Activated T-cell treated with anti-CD3 and anti-CD28 coated beads, Interleukin-2, amount 50 U/mL, for 1 hour (primary cell): ENCODE measurements at regions not wholly inside any gene's neighbourhood (a gene's known extent, or its start where the extent isn't known, plus 50 kb on each side); places are given as distances from the start of the nearest gene placed in this dataset.

ENCODE experiments used
- DNase-seq: peaks from one replicate; pipeline ENCODE4 v3.0.0-alpha.2; 2020

DNA sequence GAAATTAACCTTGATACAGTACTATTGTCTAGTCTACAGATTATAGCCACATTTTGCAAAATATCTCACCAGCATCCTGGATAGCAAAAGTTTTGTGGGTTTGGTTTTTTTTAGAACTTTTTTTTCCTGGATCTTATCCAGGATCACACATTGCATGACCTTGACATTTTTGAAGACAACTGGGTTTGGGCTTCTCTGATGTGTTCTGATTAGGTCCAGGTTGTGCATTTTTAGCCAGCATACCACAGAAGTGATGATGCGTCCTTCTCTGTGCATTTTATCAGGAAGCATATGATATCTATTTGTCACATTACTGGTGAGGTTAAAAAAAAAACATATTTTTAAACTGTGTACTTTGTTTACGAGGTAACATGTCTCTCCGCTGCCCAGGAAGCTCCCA, 221.0 kb upstream of the OSR1 start:
- DNase-seq: no peak

DNA sequence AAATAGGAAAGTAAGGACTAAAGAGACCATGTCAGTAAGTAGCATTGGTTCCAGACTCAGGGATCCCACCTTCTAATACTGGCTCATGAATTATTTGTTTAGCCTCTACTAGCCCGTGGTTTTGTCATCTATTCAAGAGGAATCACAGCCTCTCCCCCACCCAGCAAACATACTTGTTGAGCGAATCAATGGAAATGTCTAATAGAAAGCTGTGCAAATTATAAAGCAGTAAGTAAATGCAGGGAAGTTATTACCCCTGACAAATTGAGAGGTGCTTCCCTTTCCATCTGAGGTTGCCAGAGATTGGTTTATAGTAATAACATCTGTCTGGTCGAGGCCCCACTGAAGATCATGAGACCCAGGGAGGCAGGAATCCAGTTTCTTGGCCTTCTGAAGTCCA, 219.3 kb upstream of the OSR1 start:
- no peak for DNase-seq

DNA sequence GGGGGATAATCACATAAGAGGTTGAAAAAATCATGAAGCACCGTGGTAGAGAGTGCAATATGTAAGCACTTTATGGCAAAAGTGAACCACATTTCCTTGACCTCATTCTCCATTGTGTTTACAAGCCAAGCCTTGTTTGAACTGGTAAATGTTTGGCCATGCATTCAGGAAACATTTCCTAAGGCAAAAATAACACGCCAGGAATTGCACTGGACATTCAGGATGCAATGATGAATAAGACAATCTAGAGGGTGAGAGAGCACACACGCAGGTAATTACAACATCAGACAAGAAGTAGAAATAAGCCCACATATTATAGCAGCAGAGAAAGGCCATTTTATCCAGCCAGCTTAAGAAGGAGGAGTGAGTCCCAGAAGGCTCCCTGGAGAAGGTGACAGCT, 218.0 kb upstream of the OSR1 start:
- no peak for DNase-seq

DNA sequence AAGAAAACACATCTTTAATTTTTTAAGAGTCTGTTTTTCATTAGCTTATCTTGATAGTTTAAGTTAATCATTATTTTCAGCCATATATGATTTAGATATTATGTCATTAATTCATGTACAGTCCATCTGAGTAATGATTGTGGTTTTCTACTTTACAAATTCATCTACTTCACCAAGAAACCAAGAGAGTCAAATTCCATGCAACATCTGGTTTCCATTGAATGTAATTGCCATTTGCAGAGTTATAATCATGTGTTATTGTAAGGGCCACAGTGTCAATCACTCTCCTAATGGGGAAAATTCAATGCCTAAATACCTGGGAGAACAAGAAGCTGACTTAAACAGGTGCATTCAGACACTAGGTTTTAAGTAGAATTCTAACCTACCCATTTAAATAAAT, 217.2 kb upstream of the OSR1 start:
- no peak for DNase-seq

DNA sequence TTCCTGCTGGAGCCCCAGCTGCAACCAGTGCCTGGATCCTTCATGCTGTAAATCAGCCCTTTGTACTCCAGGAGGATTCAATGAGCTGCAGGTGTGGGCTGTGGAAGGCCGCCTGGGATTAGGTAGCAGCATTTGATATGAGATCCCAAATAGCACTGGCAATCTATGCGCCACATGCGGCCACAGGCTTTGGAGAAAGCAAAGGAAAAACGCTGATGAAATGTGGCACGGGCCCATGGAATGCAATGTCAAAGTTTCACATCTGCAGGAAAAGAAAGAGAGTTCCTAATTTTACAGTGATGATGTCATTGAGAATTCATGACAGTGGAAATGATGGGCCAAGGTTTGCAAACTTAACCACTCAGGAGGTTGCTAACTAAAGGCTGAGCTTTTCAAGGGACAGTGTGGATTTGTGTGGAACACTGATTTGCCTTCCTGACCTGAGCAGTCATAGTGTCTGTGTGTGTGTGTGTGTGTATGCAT, 216.4 kb upstream of the OSR1 start:
- no peak for DNase-seq

DNA sequence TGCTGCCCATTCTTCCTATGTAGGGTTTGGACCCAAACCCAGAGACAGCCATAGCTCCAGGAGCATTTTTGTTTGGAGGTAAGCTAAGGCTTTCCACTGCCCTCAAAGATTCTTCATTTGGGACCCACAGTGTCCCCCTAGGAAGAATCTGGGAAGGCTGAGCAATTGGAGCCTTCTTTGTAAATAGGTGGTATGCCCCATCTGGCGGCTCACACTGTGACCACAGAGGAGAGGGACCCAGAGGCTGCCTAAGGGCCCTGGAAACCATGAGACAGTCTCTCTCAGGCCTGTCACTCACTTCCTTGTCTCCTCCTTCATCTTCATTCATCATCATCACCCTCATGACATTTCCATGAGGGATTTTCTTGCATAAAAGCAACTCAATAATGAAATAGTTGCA, 215.4 kb upstream of the OSR1 start:
- no peak for DNase-seq

DNA sequence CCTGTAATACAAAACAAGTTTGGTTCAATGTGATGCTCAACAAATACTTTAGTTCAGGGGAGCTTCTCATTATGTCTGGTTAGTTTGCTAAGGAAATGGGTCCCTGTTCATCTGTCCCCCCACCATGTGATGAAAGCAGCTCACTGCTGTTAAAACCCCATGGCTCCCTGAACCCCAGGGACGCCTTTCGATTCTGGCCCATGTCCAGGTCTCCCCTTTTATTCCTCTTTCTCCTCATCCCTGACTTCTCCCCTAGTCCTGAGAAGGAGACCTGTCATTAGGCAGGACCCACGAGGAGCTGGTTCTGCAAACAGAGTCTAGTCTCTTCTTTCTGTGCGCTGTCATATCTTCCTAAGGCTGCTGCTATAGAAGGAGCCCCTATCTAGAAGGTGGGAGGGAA, 213.3 kb upstream of the OSR1 start:
- no peak for DNase-seq

DNA sequence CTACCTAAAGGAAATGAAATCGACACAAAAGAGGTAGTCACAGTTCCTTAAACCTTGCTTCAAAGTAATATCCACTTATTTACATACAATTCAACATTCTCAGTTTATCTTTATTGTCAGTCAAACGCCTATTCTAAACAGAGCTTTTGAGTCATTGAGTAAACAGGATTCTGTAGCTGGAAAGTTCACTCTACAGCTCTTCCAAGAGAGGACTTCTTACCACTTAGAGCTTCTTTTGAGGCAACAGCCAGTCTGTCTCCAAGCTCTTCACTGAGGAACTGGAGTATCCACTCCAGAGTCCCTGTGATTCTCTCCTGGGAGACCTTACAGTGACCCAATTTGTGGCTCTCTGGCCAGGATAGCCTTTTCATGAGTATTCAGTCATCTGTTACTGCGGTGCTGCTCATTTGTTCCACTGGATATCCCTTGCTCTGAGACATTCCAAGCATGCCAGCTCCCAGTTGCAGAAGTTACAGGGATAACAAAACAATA, 210.9 kb upstream of the OSR1 start:
- DNase-seq: no peak

DNA sequence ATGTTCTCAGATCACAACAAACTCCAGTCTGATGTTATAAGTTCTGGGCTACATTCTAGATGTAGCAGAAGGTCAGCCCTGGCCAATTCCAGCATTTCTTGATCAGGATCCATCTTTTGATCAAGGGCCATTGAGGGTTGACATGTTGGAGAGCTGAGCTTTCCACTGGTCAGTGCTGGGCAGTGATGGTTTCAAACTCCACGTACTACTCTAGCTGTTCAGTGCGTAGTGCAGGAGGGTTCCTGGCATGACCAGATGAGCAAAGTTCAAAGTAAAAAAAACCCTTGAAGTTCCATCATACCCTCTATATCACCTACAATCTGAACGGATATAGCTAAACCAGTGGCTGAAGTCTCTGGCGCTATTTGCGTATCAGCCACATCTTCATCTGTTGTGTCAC, 210.4 kb upstream of the OSR1 start:
- no peak for DNase-seq

DNA sequence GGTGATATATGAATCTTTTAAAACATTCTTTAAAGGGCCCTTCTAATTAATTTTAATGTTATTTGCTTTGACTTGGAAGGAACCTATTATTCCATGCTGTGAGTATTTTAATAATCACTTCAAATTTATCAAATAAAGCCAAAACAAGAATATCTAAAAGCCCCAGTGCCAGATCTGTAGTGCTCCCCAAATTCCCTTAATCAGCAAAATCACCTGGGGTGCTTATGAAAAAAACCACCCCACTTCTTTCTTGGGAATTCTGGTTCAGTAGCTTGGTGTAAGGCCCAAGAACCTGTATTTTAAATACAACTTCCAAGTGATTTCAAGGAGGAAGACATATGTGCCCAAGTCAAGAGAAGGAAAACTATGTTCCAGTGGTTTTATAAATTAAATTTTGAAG, 202.4 kb upstream of the OSR1 start:
- DNase-seq: no peak

DNA sequence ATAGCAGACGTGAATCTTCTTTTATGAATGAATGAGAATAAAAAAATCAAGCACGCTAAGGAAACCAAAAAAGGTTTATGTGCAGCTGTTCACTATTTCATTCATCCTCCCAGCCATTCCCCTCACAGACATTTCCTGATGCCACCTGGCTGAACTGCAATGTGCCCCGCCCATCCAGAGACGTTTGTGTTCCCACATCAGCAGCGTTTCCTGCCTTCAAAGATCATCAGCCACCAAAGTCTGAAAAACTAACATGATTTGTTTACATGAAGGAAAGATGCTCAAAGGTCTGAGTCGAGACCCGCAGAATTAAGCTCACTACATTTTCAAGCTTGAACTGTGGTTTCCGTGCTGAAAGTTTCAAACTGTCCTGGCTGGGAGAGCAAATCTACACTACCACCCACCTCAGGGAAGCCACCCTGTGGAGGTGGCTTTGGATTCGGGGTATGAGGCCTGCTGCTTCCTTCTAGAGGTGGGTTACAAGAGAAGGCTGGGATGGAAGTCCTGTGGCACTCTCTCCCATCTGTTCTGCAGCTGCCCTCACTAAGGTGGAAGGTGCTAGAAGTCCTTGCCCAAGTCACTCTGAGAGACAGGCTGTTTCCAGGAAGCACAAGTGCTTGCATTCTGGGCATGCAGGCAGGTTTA, 201.3 kb upstream of the OSR1 start:
- DNase-seq: no peak

DNA sequence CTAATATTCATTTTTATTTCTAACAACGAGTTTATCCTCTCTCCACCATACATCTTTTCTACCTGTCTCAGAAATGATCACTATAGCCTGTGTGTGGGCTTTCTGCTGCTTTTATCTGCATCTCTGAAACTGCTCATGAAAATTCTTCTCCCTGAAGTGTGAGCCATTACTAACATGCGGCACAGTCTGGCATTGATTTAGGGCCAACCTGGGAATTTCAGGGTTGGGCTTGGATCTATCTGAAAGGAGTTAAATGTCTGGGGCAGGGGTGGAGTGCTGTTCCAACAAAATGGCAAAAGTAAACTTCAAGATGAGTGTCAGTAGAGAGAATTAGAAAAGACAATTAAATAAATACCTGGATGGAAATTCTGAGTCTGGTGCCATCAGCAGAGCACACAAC, 198.2 kb upstream of the OSR1 start:
- no peak for DNase-seq

DNA sequence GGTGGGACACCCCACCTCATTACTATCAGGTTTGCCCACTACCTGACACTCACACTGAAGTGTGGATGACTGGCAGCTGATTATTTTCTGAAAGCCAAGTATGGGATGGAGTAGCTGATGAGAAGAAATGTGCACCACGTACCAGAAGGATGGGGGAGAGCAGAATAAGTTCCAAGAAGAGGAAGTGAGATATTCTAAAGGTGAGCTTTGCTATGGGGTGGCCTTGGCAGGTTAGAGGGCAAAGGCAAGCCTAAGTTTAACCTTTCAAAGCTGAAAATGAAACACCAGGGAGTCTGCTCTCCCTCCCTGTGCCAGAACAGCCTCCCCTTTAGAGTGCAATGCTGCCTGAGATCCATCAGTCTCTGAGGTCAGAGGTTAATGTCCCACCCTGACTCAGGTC, 196.1 kb upstream of the OSR1 start:
- DNase-seq: no peak

DNA sequence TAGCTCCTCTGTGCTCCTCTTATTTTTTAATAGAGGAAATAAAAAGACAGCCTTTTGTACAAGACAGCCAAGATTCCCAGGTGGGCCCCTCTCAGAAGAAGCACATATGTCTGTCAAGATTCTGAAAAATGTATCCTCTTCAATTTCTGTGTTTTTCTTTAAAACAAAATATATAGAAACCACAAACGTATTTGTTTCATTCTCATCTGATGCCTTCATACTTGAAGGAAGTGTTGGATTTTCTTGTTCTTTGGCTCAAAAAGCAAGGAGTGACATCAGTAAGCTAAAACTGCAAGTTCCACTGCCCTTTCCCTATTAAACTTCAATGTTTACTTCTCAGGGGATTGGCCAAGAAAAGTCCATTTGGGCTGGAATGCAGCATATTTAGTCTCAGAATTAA, 193.8 kb upstream of the OSR1 start:
- DNase-seq: no peak

DNA sequence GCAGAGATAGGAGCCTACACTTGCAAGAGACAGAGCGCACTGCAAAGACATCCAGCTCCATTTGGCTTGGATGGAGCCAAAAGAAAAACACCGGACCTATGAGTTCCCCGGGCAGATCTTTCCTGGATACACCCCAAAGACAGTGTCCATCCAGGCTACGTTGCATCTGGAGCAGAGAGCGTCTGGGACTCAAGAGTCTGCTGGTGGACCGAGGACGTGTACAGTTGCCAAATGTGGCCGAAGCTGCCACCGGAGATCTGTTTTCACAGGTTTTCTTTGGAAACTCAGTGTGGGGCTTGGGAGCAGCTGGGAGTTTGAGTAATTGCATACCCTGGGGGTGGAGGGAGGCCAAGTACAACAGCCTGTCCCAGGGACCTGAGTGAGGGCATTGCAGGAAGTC, 192.3 kb upstream of the OSR1 start:
- DNase-seq: no peak

DNA sequence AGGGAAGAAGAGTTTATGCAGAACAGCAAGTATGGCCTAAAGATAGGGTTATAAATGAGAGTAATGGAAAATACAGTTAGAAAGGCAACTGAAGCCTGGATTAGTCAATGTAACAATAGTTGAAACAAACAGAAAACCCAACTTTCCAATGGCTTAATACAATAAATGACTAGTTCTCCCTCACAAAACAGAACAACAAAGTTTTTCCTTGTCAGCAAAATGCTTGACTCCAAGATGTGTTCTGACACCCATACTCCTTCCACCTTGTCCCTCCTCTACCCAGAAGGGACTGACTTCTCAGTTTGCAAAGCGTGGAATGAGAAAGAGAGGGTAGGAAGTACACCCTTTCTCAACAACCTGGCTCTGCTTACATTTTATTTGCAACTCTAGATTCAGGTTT, 191.4 kb upstream of the OSR1 start:
- DNase-seq: no peak

DNA sequence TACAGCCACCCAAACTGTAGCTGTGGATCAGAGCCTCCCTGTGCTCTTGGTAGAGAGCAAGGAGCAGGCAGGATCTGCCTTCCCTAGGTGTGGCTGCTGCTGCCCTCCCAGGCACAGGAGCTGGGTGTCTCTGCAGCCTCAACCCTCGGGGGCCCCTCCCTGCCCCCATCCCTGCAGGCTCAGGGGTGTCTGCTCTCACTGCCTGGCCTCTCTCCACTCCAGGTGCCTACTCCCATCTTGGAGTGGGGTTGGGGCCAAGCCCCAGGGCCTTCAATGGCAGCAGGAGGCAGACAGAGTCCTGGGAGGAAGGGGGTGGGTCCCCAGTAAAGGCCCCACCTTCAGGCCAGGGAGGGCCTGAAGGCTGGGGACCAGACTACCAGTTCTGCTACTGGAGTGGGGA, 189.7 kb upstream of the OSR1 start:
- DNase-seq: no peak

DNA sequence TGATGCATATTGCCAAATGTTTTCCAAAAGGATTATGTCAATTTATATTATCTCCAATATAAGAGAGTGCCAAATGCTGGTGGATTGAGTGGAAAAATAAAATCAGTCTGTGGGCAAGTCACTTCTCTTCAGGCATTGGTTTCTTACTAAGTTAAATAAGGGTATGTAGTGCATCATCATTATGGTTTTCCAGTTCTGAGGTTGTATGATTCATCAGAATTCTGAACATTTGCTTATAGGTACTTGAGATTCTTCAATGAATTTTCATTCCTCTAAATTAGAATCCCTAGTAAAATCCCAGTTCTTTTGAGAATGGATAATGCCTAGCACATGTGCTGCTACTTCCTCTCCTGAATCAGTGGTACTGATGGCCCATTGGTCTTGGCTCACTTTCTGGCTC, 188.9 kb upstream of the OSR1 start:
- no peak for DNase-seq

DNA sequence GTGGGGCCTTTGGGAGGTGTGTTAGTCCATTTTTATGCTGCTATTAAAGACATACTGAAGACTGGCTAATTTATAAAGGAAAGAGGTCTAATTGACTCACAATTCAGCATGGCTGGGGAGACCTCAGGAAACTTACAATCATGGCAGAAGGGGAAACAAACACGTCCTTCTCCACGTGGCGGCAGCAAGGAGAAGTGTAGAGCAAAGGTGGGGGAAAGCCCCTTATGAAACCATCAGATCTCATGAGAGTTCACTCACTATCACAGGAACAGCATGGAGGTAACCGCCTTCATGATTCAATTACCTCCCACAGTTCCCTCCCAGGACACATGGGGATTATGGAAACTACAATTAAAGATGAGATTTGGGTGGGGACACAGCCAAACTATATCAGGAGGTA, 187.1 kb upstream of the OSR1 start:
- DNase-seq: no peak

DNA sequence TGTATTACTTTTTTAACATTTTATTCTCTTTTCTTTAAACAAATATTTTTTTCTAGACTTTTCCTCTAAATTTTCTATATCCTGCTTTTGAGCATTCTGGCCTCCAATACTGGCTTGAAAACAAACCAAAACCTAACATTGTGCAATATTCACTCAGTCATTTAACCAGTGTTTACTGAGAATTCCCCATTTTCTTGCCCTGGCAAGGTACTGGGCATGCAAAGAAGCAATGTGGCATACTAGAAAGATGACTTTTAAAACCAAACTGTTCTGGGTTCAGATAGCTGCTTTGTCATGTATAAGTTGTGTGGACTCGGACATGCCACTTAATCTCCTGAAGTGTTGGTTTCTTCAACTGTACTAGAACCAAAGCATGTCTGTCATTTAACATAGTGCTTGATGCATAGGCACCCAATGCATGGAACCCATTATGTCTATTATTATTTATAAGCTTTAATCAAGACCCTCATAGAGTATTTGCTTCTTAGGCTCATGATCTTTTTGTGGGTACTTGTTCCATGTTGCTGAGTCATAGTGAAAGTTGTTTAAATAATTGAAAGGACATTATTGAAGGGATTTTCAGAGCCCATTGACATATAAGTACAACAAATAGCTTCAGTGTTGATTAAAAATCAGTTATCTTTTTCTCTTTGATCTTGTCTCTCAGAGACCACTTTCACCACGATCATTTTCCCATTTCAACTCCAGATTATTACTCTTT, 185.4 kb upstream of the OSR1 start:
- no peak for DNase-seq

DNA sequence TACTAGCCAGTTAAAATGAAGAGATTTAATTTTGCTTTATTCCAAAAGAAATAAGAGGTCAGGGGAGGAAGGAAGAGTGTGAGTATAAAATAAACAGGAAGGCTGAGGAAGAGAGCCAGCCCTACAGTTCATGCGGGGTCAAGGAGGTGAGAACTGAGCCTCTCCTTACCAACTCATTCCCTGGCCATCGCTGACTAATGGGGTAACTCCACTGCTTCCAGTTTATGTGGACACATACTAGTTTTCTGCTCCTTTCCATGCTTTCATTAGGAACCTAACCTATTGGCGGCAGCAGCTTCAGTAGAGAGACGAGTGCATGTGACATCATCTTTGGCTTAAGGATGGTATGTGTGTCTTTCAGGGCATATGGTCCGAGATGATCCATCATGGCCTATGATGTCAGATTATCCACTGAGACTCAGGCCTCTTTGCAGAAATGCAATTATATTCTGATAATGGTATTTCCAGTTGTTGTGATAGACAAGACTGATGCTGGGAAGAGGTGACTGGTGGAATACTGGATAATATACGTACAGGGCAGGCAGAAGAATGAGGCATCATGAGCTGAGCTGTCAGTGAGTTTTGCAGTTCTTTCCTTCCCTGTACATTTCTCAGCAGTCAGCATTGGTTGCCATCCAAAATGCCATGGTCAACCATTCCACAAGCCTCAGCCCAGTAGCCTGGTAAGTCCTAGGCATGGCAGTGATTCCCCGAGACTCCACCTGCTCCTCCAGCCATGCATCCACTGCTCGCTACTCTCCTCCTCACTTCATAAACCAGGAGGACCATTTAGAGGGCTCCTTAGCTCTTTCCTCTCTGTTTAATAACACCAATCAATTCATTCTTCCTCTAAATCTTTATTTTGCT, 184.6 kb upstream of the OSR1 start:
- no peak for DNase-seq

DNA sequence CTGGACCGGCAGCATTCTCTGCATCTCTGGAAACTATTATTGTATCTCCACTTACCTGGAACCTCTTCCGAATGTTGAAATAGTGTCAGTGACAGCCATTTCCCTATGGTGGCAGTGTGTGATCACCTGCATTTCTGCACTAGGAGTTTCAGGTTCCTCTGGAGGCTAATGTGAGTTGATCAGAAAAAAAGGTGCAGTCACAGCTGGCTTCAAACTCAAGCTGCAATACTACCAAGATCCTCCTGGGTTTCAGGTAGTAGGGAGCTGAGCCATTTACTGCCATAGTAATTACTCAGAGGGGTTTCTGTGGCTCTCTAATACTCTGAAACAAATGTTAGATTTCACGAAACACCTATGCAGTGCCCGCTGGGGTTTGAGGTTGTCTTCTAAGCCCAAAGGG, 183.5 kb upstream of the OSR1 start:
- DNase-seq: no peak

DNA sequence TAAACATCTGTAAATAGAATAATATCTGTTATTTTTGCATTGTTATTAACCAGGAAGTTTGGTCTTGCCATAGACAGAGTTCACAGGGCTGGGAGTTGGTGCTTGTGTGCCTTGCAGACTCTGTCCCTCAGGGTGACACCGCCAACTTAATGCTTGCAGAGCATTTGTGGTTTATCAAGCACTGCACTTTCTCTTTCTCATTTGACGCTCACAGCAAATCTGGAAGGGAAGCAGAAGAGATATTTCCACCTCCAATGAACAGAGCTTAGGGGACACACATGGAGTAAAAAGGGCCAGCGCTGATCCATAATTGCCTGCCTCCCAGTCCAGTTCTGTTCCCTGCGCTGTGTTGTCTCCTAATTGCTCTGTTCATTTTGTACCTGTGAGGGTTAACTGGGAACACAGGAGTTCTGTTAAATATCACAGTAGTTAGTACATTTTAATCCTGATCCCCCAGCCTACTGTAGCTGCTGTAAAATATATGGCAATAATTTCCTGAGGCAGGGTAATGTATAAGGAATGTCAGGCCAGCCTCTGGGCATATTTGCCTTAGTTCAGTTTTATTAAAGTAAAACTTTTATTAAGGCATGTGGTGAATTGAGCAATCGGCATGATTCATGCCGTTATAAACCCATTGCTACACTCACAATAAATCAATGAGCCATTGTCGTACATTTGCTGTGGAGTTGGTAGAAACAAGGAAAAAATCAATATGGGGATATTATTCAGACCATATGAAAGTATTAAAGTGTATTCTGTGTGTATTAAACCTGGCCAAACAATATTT, 182.5 kb upstream of the OSR1 start:
- DNase-seq: no peak
